H9 (cell line): ENCODE measurements at regions not wholly inside any gene's neighbourhood (a gene's known extent, or its start where the extent isn't known, plus 50 kb on each side); places are given as distances from the start of the nearest gene placed in this dataset.

Source experiments
- DNase-seq: peaks from one replicate; pipeline ENCODE4 v3.0.0-alpha.2; 2017
- H2AFZ ChIP-seq: one replicate; pipeline ENCODE4 v1.6.1; 2013; ENCODE audit warnings: mild to moderate bottlenecking, low read length, control low read depth, moderate library complexity
- H2AK5ac ChIP-seq: 2 replicates; pipeline ENCODE4 v1.6.1; 2013; ENCODE audit warnings: low read length, control low read depth, mixed read lengths; ENCODE audit not compliant: insufficient read length
- H2BK120ac ChIP-seq: one replicate; pipeline ENCODE4 v1.6.1; 2013; ENCODE audit warnings: low read depth, mild to moderate bottlenecking, low read length, control low read depth, inconsistent platforms; ENCODE audit not compliant: poor library complexity, severe bottlenecking
- H2BK12ac ChIP-seq: 2 replicates; pipeline ENCODE4 v1.6.1; 2013; ENCODE audit warnings: low read length, control low read depth, mixed read lengths, low read depth; ENCODE audit not compliant: insufficient read length
- H2BK15ac ChIP-seq: 2 replicates; pipeline ENCODE4 v1.6.1; 2013; ENCODE audit warnings: low read depth, low read length, control low read depth
- H2BK20ac ChIP-seq: one replicate; pipeline ENCODE4 v1.6.1; 2013; ENCODE audit warnings: low read depth, mild to moderate bottlenecking, low read length, control low read depth, inconsistent platforms; ENCODE audit not compliant: poor library complexity, severe bottlenecking
- H2BK5ac ChIP-seq: 2 replicates; pipeline ENCODE4 v1.6.1; 2013; ENCODE audit warnings: low read length, control low read depth, mixed read lengths; ENCODE audit not compliant: insufficient read length
- H3K14ac ChIP-seq: 2 replicates; pipeline ENCODE4 v1.6.1; 2013; ENCODE audit warnings: low read length, control low read depth; ENCODE audit not compliant: insufficient read depth
- H3K18ac ChIP-seq: 2 replicates; pipeline ENCODE4 v1.6.1; 2013; ENCODE audit warnings: low read depth, mild to moderate bottlenecking, mixed read lengths, low read length, control low read depth; ENCODE audit not compliant: insufficient read length
- H3K23ac ChIP-seq: 2 replicates; pipeline ENCODE4 v1.6.1; 2013; ENCODE audit warnings: low read length, control low read depth, mixed read lengths, low read depth; ENCODE audit not compliant: insufficient read length
- H3K23me2 ChIP-seq: 2 replicates; pipeline ENCODE4 v1.6.1; 2013; ENCODE audit warnings: low read depth, mild to moderate bottlenecking, mixed read lengths, low read length, control low read depth; ENCODE audit not compliant: insufficient read length, poor library complexity, severe bottlenecking
- H3K27ac ChIP-seq: 2 replicates; pipeline ENCODE4 v1.5.1; 2013; ENCODE audit warnings: low read length, control low read depth, mixed read lengths, low read depth; ENCODE audit not compliant: insufficient read length
- H3K27me3 ChIP-seq: 2 replicates; pipeline ENCODE4 v1.6.1; 2013; ENCODE audit warnings: low read length, control low read depth, inconsistent platforms; ENCODE audit not compliant: insufficient read depth
- H3K4ac ChIP-seq: 2 replicates; pipeline ENCODE4 v1.6.1; 2013; ENCODE audit warnings: low read depth, mild to moderate bottlenecking, control low read depth, inconsistent platforms, low read length, moderate library complexity
- H3K4me1 ChIP-seq: 2 replicates; pipeline ENCODE4 v1.6.1; 2013; ENCODE audit warnings: low read length, control low read depth, inconsistent platforms; ENCODE audit not compliant: insufficient read depth
- H3K4me2 ChIP-seq: 2 replicates; pipeline ENCODE4 v1.6.1; 2013; ENCODE audit warnings: low read length, control low read depth, mixed read lengths; ENCODE audit not compliant: insufficient read length, insufficient read depth
- H3K56ac ChIP-seq: 2 replicates; pipeline ENCODE4 v1.6.1; 2013; ENCODE audit warnings: low read depth, mild to moderate bottlenecking, mixed read lengths, low read length, control low read depth; ENCODE audit not compliant: insufficient read length
- H3K79me1 ChIP-seq: 2 replicates; pipeline ENCODE4 v1.6.1; 2013; ENCODE audit warnings: low read depth, mild to moderate bottlenecking, moderate library complexity, low read length, control low read depth, inconsistent platforms; ENCODE audit not compliant: insufficient read depth, poor library complexity, severe bottlenecking
- H3K79me2 ChIP-seq: 2 replicates; pipeline ENCODE4 v1.6.1; 2013; ENCODE audit warnings: low read length, control low read depth, inconsistent platforms; ENCODE audit not compliant: insufficient read depth
- H3K9ac ChIP-seq: 2 replicates; pipeline ENCODE4 v1.6.1; 2013; ENCODE audit warnings: low read length, control low read depth, mixed read lengths; ENCODE audit not compliant: insufficient read length; ENCODE audit errors: extremely low read depth
- H3K9me3 ChIP-seq: one replicate; pipeline ENCODE4 v1.6.1; 2013; ENCODE audit warnings: low read depth, low read length, inconsistent platforms; ENCODE audit not compliant: control insufficient read depth
- H3T11ph ChIP-seq: one replicate; pipeline ENCODE4 v1.6.1; 2013; ENCODE audit warnings: mild to moderate bottlenecking, low read length, control low read depth, inconsistent platforms
- H4K20me1 ChIP-seq: one replicate; pipeline ENCODE4 v1.6.1; 2013; ENCODE audit not compliant: control insufficient read depth, insufficient read length, insufficient read depth
- H4K5ac ChIP-seq: 2 replicates; pipeline ENCODE4 v1.6.1; 2013; ENCODE audit warnings: low read depth, mild to moderate bottlenecking, mixed read lengths, low read length, control low read depth; ENCODE audit not compliant: insufficient read length
- H4K8ac ChIP-seq: replicated peaks from 2 replicates; pipeline ENCODE4 v1.6.1; 2013; ENCODE audit warnings: low read length, control low read depth, mixed read lengths, low read depth; ENCODE audit not compliant: insufficient read length
- H4K91ac ChIP-seq: 2 replicates; pipeline ENCODE4 v1.6.1; 2013; ENCODE audit warnings: low read depth, mild to moderate bottlenecking, moderate library complexity, mixed read lengths, low read length, control low read depth; ENCODE audit not compliant: insufficient read length
- H3K27ac Mint-ChIP-seq, 3 experiments: 2 replicates in 2 of 3; 3 replicates in 1 of 3; pipeline ENCODE4 v1.8.0; 2020 to 2021; ENCODE audit warnings: mixed read lengths in 3 of 3, mild to moderate bottlenecking in 1 of 3, moderate library complexity in 1 of 3
- H3K27me3 Mint-ChIP-seq: 2 replicates; pipeline ENCODE4 v1.8.0; 2021; ENCODE audit warnings: low read depth, mild to moderate bottlenecking, moderate library complexity, mixed read lengths
- H3K36me3 Mint-ChIP-seq, 3 experiments: 2 replicates in 2 of 3; 3 replicates in 1 of 3; pipeline ENCODE4 v1.8.0; 2020 to 2021; ENCODE audit warnings: low read depth in 3 of 3, mixed read lengths in 3 of 3; ENCODE audit not compliant: insufficient read depth in 1 of 3
- H3K4me1 Mint-ChIP-seq, 2 experiments: 2 replicates each; pipeline ENCODE4 v1.8.0; 2020; ENCODE audit warnings: mixed read lengths in 2 of 2
- H3K4me3 Mint-ChIP-seq, 2 experiments: 2 replicates in 1 of 2; 3 replicates in 1 of 2; pipeline ENCODE4 v1.8.0; 2020 to 2021; ENCODE audit warnings: mild to moderate bottlenecking in 2 of 2, mixed read lengths in 2 of 2, moderate library complexity in 1 of 2
- H3K9me3 Mint-ChIP-seq, 2 experiments: 2 replicates in 1 of 2; 3 replicates in 1 of 2; pipeline ENCODE4 v1.8.0; 2020; ENCODE audit warnings: mild to moderate bottlenecking in 2 of 2, mixed read lengths in 2 of 2, moderate library complexity in 1 of 2
- CTCF ChIP-seq: fragments of 200-600 bp; sonication (generic); conservative IDR thresholded peaks from 3 replicates; pipeline ENCODE4 v1.8.0; 2021; ENCODE audit warnings: antibody characterized with exemption, mild to moderate bottlenecking
- WGBS: extraction: QIAGEN DNeasy Blood & Tissue Kit; methylation state at CpG from one replicate; pipeline ENCODE4 v1.1.7; 2013; ENCODE audit warnings: missing lambda C conversion rate, low lambda C conversion rate, mixed read lengths; ENCODE audit not compliant: insufficient read length; ENCODE audit errors: extremely low coverage; 5-methylcytosine and 5-hydroxymethylcytosine counted together

- no CpG with 5 or more reads among the region's 4 CpGs for WGBS
- no peaks in the 10 kb centered on the region for H4K20me1 ChIP-seq
- H3K4me2 ChIP-seq = no peak overlapping the region
- H2BK20ac ChIP-seq = no peak overlapping the region
- Mint-ChIP-seq H3K27ac (no peak overlapping the region), H3K4me3 (no peak overlapping the region), H3K27me3 (no peaks in the 10 kb centered on the region), H3K9me3 (no peaks in the 10 kb centered on the region; a peak in 1 of 5 replicates), H3K4me1 (no peaks in the 10 kb centered on the region), H3K36me3 (no peaks in the 10 kb centered on the region)
- DNase-seq = no peak
- no peak overlapping the region for H2BK12ac ChIP-seq
- no peak overlapping the region for H3K9ac ChIP-seq
- no peak overlapping the region for H2AFZ ChIP-seq
- H3K4me1 ChIP-seq = no peaks in the 10 kb centered on the region
- no peak overlapping the region for H4K5ac ChIP-seq
- H4K8ac ChIP-seq = no peak overlapping the region
- H3K18ac ChIP-seq = no peak overlapping the region
- H3K27ac ChIP-seq = no peak overlapping the region
- no peaks in the 10 kb centered on the region for H3K23me2 ChIP-seq
- H3K9me3 ChIP-seq = no peaks in the 10 kb centered on the region
- H3T11ph ChIP-seq = no peak overlapping the region
- H3K4ac ChIP-seq = no peak overlapping the region
- no peak overlapping the region for H3K23ac ChIP-seq
- no peak overlapping the region for H2BK5ac ChIP-seq
- no peak overlapping the region for H2BK15ac ChIP-seq
- H3K14ac ChIP-seq = no peak overlapping the region
- no peaks in the 10 kb centered on the region for H3K79me2 ChIP-seq
- no peak overlapping the region for H2BK120ac ChIP-seq
- H3K56ac ChIP-seq = no peak overlapping the region
- TF ChIP-seq CTCF = no peak
- no peak overlapping the region for H2AK5ac ChIP-seq
- H4K91ac ChIP-seq = no peak overlapping the region
- H3K27me3 ChIP-seq = no peaks in the 10 kb centered on the region
- no peaks in the 10 kb centered on the region for H3K79me1 ChIP-seq
Measured at GRCh38 chr1:58943776-58944175, 159.9 kb upstream of the JUN start.
